DMS79 (cell line): ENCODE measurements at regions not wholly inside any gene's neighbourhood (a gene's known extent, or its start where the extent isn't known, plus 50 kb on each side); places are given as distances from the start of the nearest gene placed in this dataset.

Experiments
- DNase-seq: peaks from one replicate; lab custom pipeline; 2025; lab: John Stamatoyannopoulos, UW

GRCh38 chr4:124478470-124478869 is 234.1 kb downstream of the ANKRD50 start:
- no peak for DNase-seq

- no peak for DNase-seq
These were observed 232.5 kb downstream of the ANKRD50 start for GRCh38 chr4:124480061-124480460.

GRCh38 chr4:124481123-124481522 is 231.4 kb downstream of the ANKRD50 start:
- DNase-seq, result no peak

GRCh38 chr4:124483048-124483906 is 229.3 kb downstream of the ANKRD50 start:
- no peak for DNase-seq

GRCh38 chr4:124484008-124484407 is 228.5 kb downstream of the ANKRD50 start:
- DNase-seq, result no peak

GRCh38 chr4:124484940-124485339 is 227.6 kb downstream of the ANKRD50 start:
- DNase-seq, result no peak

GRCh38 chr4:124486423-124486822 is 226.1 kb downstream of the ANKRD50 start:
- DNase-seq, result no peak

GRCh38 chr4:124487651-124488050 is 224.9 kb downstream of the ANKRD50 start:
- DNase-seq, result no peak

GRCh38 chr4:124491361-124492145 is 221.0 kb downstream of the ANKRD50 start:
- no peak for DNase-seq

- no peak for DNase-seq
These were observed 213.3 kb downstream of the ANKRD50 start for GRCh38 chr4:124499261-124499660.

- DNase-seq, result no peak
These were observed 211.0 kb downstream of the ANKRD50 start for GRCh38 chr4:124501576-124501975.

GRCh38 chr4:124504431-124504830 is 208.1 kb downstream of the ANKRD50 start:
- DNase-seq, result no peak

- no peak for DNase-seq
These were observed 207.3 kb downstream of the ANKRD50 start for GRCh38 chr4:124505211-124505610.

GRCh38 chr4:124509151-124509550 is 203.4 kb downstream of the ANKRD50 start:
- no peak for DNase-seq

GRCh38 chr4:124514588-124514987 is 197.9 kb downstream of the ANKRD50 start:
- DNase-seq, result no peak

- no peak for DNase-seq
These were observed 196.9 kb downstream of the ANKRD50 start for GRCh38 chr4:124515591-124515990.

GRCh38 chr4:124519196-124519595 is 193.3 kb downstream of the ANKRD50 start:
- DNase-seq, result no peak

- no peak for DNase-seq
These were observed 188.7 kb downstream of the ANKRD50 start for GRCh38 chr4:124523816-124524215.

GRCh38 chr4:124525524-124525923 is 187.0 kb downstream of the ANKRD50 start:
- DNase-seq, result no peak

- no peak for DNase-seq
These were observed 186.2 kb downstream of the ANKRD50 start for GRCh38 chr4:124526331-124526730.

GRCh38 chr4:124526769-124527168 is 185.8 kb downstream of the ANKRD50 start:
- DNase-seq, result no peak

- no peak for DNase-seq
These were observed 185.2 kb downstream of the ANKRD50 start for GRCh38 chr4:124527364-124527763.

- no peak for DNase-seq
These were observed 183.4 kb downstream of the ANKRD50 start for GRCh38 chr4:124529131-124529530.
